HG03108 (cell line): ENCODE measurements at regions not wholly inside any gene's neighbourhood (a gene's known extent, or its start where the extent isn't known, plus 50 kb on each side); places are given as distances from the start of the nearest gene placed in this dataset.

Source experiments
- ATAC-seq: cut with Tn5 transposase; IDR thresholded peaks from one replicate; pipeline ENCODE4 v1.9.1; 2021; ENCODE audit warnings: moderate library complexity; ENCODE audit not compliant: unreplicated experiment

- no peak for ATAC-seq
Observed at GRCh38 chr3:17811646-17812045, 69.2 kb upstream of the TBC1D5 start.

DNA sequence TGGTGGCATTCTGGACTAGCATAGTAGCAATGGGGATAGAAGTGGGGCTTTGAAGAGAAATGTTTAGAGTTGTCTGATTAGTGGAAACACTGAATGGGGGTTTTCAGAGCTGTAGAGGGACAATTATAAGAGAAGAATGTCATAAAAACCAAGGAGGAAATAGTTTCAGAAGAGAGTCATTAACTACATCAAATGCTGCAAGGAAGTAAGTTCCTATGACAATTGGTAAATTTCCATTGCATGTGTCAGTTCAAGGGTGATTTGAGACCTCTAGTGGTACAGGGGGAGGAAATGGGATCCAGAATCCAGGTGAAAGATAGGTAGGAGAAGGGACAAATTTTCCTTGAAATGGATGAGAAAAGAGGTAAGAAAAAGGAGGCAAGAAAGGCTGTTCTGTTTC is 68.3 kb upstream of the TBC1D5 start:
- ATAC-seq, result no peak

DNA sequence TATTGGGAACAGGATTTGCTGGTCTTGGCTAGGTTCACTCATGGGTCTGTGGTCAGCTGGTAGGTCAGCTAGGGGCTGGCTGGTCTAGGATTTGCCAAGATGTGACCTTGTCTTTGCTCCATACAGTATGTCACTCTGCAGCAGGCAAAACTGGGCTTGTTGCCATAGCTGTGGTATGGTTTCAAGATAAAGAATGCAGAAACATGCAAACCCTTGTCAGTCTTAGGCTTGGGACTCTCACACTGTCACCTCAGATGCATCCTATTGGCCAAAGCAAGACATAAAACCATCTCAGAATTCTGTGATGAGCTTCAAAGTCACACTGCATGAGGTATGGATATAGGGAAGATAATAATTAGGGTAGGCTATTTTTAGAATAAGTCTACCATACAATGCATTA is 66.6 kb upstream of the TBC1D5 start:
- no peak for ATAC-seq

GRCh38 chr3:17806876-17807275 is 64.4 kb upstream of the TBC1D5 start:
- ATAC-seq, result no peak

- no peak for ATAC-seq
Observed at GRCh38 chr3:17806201-17806600, 63.8 kb upstream of the TBC1D5 start.

GRCh38 chr3:17805461-17805940 is 63.1 kb upstream of the TBC1D5 start:
- ATAC-seq, result no peak

GRCh38 chr3:17802950-17803349 is 60.5 kb upstream of the TBC1D5 start:
- ATAC-seq, result peak; percentile 53

DNA sequence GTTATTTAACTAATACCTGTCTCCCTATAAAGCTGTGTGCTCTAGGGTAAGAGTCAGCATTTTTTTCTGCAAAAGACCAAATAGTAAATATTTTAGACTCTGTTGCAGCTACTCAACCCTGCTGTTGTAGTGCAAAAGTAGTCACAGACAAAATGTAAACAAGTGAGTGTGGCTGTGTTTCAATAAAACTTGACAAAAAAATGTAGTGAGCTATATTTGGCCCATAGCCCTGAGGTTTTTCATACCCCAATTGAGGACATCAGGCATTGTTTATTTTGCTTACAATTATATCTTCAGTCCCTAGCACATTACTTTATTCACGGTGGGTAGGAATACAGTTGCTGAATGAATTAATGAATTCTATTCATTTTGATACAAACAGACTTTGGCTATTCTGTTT is 58.7 kb upstream of the TBC1D5 start:
- ATAC-seq, result no peak

DNA sequence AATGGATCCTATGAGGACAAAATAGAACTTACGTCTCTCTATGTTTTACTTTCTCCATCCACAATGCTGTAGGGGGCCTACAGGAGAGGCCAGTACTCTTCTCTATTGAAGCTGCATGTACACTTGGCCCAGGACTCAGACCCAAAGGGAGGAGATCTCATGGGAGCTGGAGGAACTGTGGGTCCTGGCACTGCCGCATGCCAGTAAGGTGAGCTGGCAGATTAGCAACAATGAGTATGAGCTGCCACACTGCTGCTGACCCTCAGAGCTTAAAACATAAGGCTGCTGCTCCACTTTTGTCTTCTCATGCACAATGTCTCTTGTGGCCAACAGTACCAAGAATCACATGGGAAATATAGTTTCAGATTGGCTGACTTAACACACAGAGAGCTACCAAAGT is 57.8 kb upstream of the TBC1D5 start:
- no peak for ATAC-seq

DNA sequence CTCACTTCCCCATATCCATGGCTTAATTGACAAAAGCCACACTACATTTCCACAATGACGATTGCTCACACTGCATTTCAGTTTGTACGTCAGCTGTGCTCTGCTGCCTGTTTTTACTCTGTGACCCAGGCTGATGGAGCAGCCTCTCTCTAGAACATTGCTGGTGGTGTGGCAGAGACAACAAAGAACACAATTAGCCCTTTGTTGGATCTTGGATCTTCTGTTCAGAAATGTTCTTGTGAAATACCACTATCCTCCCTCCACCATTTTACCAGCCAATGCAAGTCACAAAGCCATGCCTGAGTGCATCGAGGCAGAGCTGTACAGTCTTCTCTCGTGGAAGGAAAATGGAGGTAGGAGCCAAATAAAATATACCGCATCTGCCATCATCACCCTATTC is 56.9 kb upstream of the TBC1D5 start:
- no peak for ATAC-seq

DNA sequence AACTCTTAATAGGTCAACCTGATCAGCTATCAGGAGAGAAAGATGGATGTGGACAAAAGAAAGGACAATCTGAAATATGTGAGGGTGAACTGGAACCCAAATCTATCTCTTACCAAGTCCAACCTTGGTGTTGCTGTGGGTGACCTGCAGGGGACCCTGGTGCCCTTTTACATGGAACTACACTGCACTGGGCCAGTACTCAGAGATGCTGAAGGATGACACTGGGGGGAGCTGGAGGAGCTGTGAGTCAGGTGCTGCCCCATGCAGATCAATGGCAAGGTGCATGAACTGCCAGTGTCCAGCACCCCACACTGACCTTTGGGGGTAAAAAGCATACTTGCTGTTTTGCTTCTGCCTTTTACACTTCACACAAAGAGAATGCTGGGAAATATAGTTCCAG is 55.6 kb upstream of the TBC1D5 start:
- ATAC-seq, result no peak

DNA sequence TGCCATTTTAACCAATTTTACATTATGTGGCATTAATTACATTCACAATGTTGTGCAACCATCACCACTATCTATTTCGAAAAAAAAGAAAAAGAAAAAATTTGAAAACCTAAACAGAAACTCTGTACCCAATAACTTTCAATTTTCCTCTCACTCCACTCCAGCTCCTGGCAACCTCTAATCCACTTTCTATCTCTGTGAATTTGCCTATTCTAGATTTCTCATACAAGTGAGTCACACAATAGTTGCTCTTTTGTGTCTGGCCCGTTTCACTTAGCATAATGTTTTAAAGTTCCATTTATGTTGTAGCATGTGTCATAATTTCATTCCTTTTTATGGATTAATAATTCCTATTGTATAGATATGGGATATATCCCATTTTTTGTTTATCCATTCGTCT is 53.3 kb upstream of the TBC1D5 start:
- no peak for ATAC-seq

DNA sequence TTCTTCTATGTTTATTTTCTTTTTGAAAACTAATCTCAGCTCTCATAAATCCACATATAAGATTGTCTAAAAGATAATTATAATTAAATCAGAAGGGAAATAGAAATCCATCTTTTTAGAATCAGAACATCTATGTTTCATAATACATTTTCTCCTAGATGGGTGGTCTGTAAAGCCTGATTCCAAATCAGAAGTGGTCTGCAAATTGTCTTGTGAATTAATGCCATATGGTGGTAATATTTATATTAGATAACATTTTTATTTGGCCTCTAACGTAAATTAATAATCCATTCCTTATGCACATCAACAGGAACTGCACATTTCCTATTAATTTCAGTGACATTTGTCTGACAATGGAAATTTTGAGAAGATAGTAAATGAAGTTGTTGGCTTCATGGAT is 52.8 kb upstream of the TBC1D5 start:
- ATAC-seq, result no peak

DNA sequence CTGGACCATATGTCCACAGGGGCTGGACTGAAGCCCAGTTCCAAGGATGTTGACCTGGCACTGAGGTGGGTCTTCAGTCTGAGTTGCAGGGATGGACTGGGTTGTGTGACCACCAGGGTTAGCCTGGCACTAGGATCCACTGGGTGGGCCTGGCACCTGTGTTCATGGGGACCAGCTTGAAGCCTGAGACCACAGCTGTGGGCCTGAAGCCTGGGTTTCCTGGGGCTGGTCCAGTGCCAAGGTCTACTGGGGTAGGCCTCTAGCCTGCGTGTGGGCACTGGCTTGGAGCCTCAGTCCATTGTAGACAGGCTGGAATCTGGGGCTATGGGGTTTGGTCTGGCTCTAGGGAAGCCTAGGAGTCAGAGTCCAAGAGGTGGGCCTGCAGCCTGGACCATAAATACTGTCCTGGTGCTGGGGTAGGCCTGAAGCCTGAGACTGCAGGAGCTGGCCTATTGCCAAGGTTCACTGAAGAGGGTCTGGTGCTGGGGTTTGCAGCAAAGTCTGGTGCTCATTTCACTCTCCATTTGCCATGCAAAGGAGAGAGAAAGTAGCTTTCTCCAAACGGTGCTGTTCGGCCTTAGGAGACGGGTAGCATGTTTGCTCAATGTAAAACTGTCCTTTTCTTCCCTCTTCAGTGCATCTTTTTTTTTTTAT is 51.2 kb upstream of the TBC1D5 start:
- no peak for ATAC-seq
